ENCODE measurements at regions not wholly inside any gene's neighbourhood (a gene's known extent, or its start where the extent isn't known, plus 50 kb on each side); places are given as distances from the start of the nearest gene placed in this dataset.

- TF ChIP-seq CTCF (IDR thresholded peaks at IDR 0.05; ENCODE audit: low read depth, low read length, missing control alignments), result no peak
- no peak for DNase-seq (ENCODE audit: low read depth)
- in situ Hi-C loops (cut with HindIII; ENCODE audit: low sequenced_read_pairs), result no loop called here
- H3K4me3 ChIP-seq (ENCODE audit: low read depth, low read length), result no peak overlapping the region
Observed at GRCh38 chr5:124581738-124582560, 164.5 kb downstream of the ZNF608 start.

GRCh38 chr5:124580925-124581737, 165.3 kb downstream of the ZNF608 start:
- DNase-seq (ENCODE audit: low read depth), result no peak
- H3K4me3 ChIP-seq (ENCODE audit: low read depth, low read length), result no peak overlapping the region
- in situ Hi-C loops (cut with HindIII; ENCODE audit: low sequenced_read_pairs), result no loop called here
- no peak for TF ChIP-seq CTCF (IDR thresholded peaks at IDR 0.05; ENCODE audit: low read depth, low read length, missing control alignments)

GRCh38 chr5:124580512-124580911, 165.9 kb downstream of the ZNF608 start:
- TF ChIP-seq CTCF (IDR thresholded peaks at IDR 0.05; ENCODE audit: low read depth, low read length, missing control alignments), result no peak
- in situ Hi-C loops (cut with HindIII; ENCODE audit: low sequenced_read_pairs), result no loop called here
- no peak for DNase-seq (ENCODE audit: low read depth)
- no peak overlapping the region for H3K4me3 ChIP-seq (ENCODE audit: low read depth, low read length)

DNA sequence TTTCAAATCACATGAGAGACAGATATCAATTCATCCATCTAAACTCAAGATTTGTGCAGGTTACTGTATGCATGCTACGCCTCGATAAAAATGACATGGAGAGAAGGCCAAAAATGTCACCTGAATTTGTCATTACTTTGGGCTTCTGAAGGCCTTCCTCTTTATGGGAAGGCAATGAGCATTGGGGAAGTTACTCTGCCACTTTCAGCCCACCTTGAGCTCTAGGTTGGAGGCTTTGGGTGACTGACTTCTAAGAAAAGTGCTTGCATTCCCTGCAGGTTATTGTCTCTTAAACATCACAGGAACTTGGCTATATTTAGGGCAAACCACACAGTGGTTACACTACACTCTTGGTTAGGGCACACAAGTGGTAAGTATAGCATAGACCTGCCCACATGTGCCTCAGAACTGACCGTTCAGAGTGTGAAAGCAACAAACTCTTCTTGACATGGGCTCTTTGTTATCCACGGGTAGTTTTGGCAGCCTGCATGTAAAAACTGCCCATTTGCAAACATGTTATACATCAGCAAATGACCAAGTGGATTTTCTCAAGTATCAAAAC, 169.5 kb downstream of the ZNF608 start:
- no peak for TF ChIP-seq CTCF (IDR thresholded peaks at IDR 0.05; ENCODE audit: low read depth, low read length, missing control alignments)
- H3K4me3 ChIP-seq (ENCODE audit: low read depth, low read length), result no peak overlapping the region
- in situ Hi-C loops (cut with HindIII; ENCODE audit: low sequenced_read_pairs), result no loop called here

DNA sequence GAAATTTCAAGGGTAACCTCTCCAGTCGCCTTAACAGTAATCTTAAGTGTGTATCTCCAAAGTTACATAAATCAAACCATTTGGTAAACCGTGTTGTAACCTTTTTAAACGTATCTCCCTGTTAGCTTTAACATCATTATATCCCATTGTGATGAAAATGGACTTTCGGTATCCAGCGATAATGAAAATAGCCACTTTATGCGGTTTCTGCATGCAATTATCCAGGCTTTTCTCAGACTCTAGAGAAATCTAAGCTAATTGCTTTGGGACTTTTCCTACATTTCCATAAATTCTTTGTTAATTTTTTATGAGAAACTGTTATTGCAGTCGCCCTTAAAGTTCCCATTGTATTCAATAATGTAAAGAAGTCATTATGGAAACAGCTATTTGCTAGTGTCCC, 170.7 kb downstream of the ZNF608 start:
- in situ Hi-C loops (cut with HindIII; ENCODE audit: low sequenced_read_pairs), result no loop called here
- H3K4me3 ChIP-seq (ENCODE audit: low read depth, low read length), result no peak overlapping the region
- TF ChIP-seq CTCF (IDR thresholded peaks at IDR 0.05; ENCODE audit: low read depth, low read length, missing control alignments), result no peak
- no peak for DNase-seq (ENCODE audit: low read depth)

More for the DNA sequence above, 169.5 kb downstream of the ZNF608 start:
- DNase-seq (ENCODE audit: low read depth), result no peak
